ENCODE measurements at regions not wholly inside any gene's neighbourhood (a gene's known extent, or its start where the extent isn't known, plus 50 kb on each side); places are given as distances from the start of the nearest gene placed in this dataset.

DNA sequence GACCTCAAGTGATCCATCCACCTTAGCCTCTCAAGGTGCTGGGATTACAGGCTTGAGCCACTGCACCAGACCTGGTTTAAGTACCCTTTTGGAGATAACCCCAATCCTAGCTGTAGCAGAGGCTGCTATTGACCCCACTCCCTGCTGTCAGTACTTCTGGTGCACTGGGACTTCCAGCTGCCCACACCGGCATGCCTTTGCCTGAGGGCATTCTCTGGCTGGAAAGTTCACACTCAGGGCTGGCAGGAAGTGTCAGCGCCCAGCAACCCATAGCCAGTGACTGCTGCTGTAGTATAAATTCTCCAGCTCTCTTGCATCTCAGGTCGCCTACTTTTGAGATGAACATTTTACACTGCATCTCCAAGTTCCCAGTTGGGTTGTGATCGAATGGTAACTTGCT, 75.3 kb downstream of the UTRN start:
- H3K79me2 ChIP-seq (ENCODE audit: control insufficient read depth in 1 of 2, insufficient read depth in 2 of 2, low read length in 2 of 2), result peaks cover 0 to 42% of the 10 kb centered on the region in 2 experiments; a peak in 2 of 4 replicates
- no peak overlapping the region for H3K27ac ChIP-seq (ENCODE audit: low read depth, low read length)
- no peak overlapping the region for H3K14ac ChIP-seq (ENCODE audit: insufficient read length)
- H4K91ac ChIP-seq (replicated peaks; ENCODE audit: insufficient read length, low read length), result no peak overlapping the region
- peaks cover 0 to 13% (median 2%) of the 10 kb centered on the region in 4 experiments; a peak in 2 of 7 replicates for H3K4me1 ChIP-seq (replicated peaks in 1 of 4; ENCODE audit: control insufficient read depth in 3 of 4, insufficient read depth in 4 of 4, low read length in 3 of 4)
- H3K56ac ChIP-seq (replicated peaks; ENCODE audit: insufficient read length, low read depth, low read length), result no peak overlapping the region
- H4K20me1 ChIP-seq (replicated peaks in 1 of 2; ENCODE audit: control insufficient read depth in 1 of 2, insufficient read depth in 2 of 2, low read length in 2 of 2), result no peaks in the 10 kb centered on the region
- WGBS, 2 experiments (ENCODE audit: extremely low coverage in 1 of 2, insufficient coverage in 1 of 2, insufficient read length in 1 of 2, insufficient replicate concordance in 2 of 2, low coverage in 1 of 2, low lambda C conversion rate in 2 of 2, missing lambda C conversion rate in 1 of 2), result 83% methylated on average over 4 of the region's 4 CpGs; no CpG with 5 or more reads in 1 of the 2 experiments
- no peak overlapping the region for H3K4me3 ChIP-seq (ENCODE audit: extremely low read depth in 1 of 4, insufficient read depth in 2 of 4, low read depth in 3 of 4, low read length in 4 of 4)
- H3K79me1 ChIP-seq (ENCODE audit: low read depth, low read length), result no peaks in the 10 kb centered on the region
- no peak overlapping the region for H2BK12ac ChIP-seq (ENCODE audit: low read depth, low read length)
- ChIA-PET POLR2A (ENCODE audit: partially characterized antibody) (no interaction called here), CTCF (ENCODE audit: partially characterized antibody) (interaction anchor here (1.3 to 1.4 kb wide), 2 partner anchors 15 to 20 kb away, joined by 3 read pairs; no protein-coding TSS in a partner anchor)
- H3K4ac ChIP-seq (replicated peaks; ENCODE audit: insufficient read length, low read depth, low read length), result no peak overlapping the region
- no peak overlapping the region for H3K18ac ChIP-seq (ENCODE audit: extremely low read depth, low read length)
- H2BK5ac ChIP-seq (ENCODE audit: low read depth, low read length), result no peak overlapping the region
- DNase-seq (ENCODE audit: low read depth in 1 of 2, low spot score in 2 of 2) (no peak), FAIRE-seq (no peak)
- no peak overlapping the region for H2AFZ ChIP-seq (ENCODE audit: low read length)
- no peak overlapping the region for H4K8ac ChIP-seq (ENCODE audit: extremely low read depth, insufficient read depth, low read length)
- H4K5ac ChIP-seq (ENCODE audit: insufficient read length, low read depth, low read length), result no peak overlapping the region
- no peak overlapping the region for H2AK5ac ChIP-seq (ENCODE audit: low read depth, low read length)
- H2BK120ac ChIP-seq (replicated peaks; ENCODE audit: low read depth, low read length), result no peak overlapping the region
- H3K4me2 ChIP-seq (ENCODE audit: insufficient read depth in 1 of 2, low read depth in 2 of 2, low read length in 2 of 2), result no peak overlapping the region
- H3K27me3 ChIP-seq (replicated peaks in 1 of 4; ENCODE audit: control insufficient read depth in 3 of 4, extremely low read depth in 1 of 4, insufficient read depth in 3 of 4, low read length in 3 of 4), result no peaks in the 10 kb centered on the region
- H3K9ac ChIP-seq (replicated peaks in 1 of 4; ENCODE audit: extremely low read depth in 1 of 4, low read depth in 3 of 4, low read length in 3 of 4), result no peak overlapping the region
- H3K36me3 ChIP-seq (ENCODE audit: control insufficient read depth in 2 of 4, insufficient read depth in 4 of 4, low read length in 3 of 4), result no peaks in the 10 kb centered on the region
- no peaks in the 10 kb centered on the region for H3K9me3 ChIP-seq (ENCODE audit: insufficient read depth in 2 of 2, low read depth in 1 of 2, low read length in 1 of 2)
- TF ChIP-seq CTCF (IDR thresholded peaks at IDR 0.05; ENCODE audit: control extremely low read depth in 1 of 3, insufficient read depth in 1 of 3, low read depth in 1 of 3, low read length in 3 of 3) (no peak), CHD1 (IDR thresholded peaks at IDR 0.05; ENCODE audit: low read depth, low read length) (no peak), TAF1 (IDR thresholded peaks at IDR 0.05; ENCODE audit: low read depth, low read length) (no peak), BRCA1 (IDR thresholded peaks at IDR 0.05; ENCODE audit: low read depth, low read length) (no peak), POLR2AphosphoS5 (IDR thresholded peaks at IDR 0.05; ENCODE audit: low read depth, low read length) (no peak), SUZ12 (IDR thresholded peaks at IDR 0.05; ENCODE audit: low read length) (no peak), CHD2 (IDR thresholded peaks at IDR 0.05; ENCODE audit: low read length) (no peak), RXRA (IDR thresholded peaks at IDR 0.05; ENCODE audit: insufficient read depth, low read depth, low read length) (no peak), ATF2 (IDR thresholded peaks at IDR 0.05; ENCODE audit: low read length) (no peak), EGR1 (IDR thresholded peaks at IDR 0.05; ENCODE audit: borderline replicate concordance, low read depth, low read length) (no peak)
- no peaks in the 10 kb centered on the region for H3K23me2 ChIP-seq (ENCODE audit: low read depth, low read length)
- H2BK20ac ChIP-seq (ENCODE audit: low read length), result no peak overlapping the region
- H2BK15ac ChIP-seq (ENCODE audit: low read length), result no peak overlapping the region
- H3K23ac ChIP-seq (ENCODE audit: insufficient read length), result no peak overlapping the region

Data from H1 (cell line).